NCI-H1436 (cell line): ENCODE measurements at regions not wholly inside any gene's neighbourhood (a gene's known extent, or its start where the extent isn't known, plus 50 kb on each side); places are given as distances from the start of the nearest gene placed in this dataset.
"Not testable (repeated sequence)": the region's sequence is repeated elsewhere in the genome, so short reads cannot be mapped to it uniquely, and the experiment has no call there.

Experiments
- DNase-seq: peaks from one replicate; lab custom pipeline; 2025; lab: John Stamatoyannopoulos, UW

- no peak for DNase-seq
These were observed 391.4 kb downstream of the TNS3 start for GRCh38 chr7:47190462-47190861.

- DNase-seq, result no peak
These were observed 393.1 kb downstream of the TNS3 start for GRCh38 chr7:47188653-47189315.

- DNase-seq, result no peak
These were observed 393.8 kb downstream of the TNS3 start for GRCh38 chr7:47188136-47188535.

- no peak for DNase-seq
These were observed 395.6 kb downstream of the TNS3 start for GRCh38 chr7:47186316-47186715.

GRCh38 chr7:47185839-47186238, 396.1 kb downstream of the TNS3 start:
- no peak for DNase-seq

- no peak for DNase-seq
These were observed 396.7 kb downstream of the TNS3 start for GRCh38 chr7:47185170-47185569.

GRCh38 chr7:47183862-47184590, 397.9 kb downstream of the TNS3 start:
- no peak for DNase-seq

- no peak for DNase-seq
These were observed 400.1 kb downstream of the TNS3 start for GRCh38 chr7:47181746-47182361.

GRCh38 chr7:47180516-47180826, 401.4 kb downstream of the TNS3 start:
- DNase-seq, result no peak

- no peak for DNase-seq
These were observed 401.9 kb downstream of the TNS3 start for GRCh38 chr7:47179812-47180515.

- DNase-seq, result not testable (repeated sequence)
These were observed 409.0 kb downstream of the TNS3 start for GRCh38 chr7:47172602-47173539.

GRCh38 chr7:47170516-47170915, 411.4 kb downstream of the TNS3 start:
- no peak for DNase-seq

GRCh38 chr7:47154791-47155190, 427.1 kb downstream of the TNS3 start:
- DNase-seq, result no peak

- no peak for DNase-seq
These were observed 428.3 kb downstream of the TNS3 start for GRCh38 chr7:47153576-47153975.

GRCh38 chr7:47153058-47153457, 428.9 kb downstream of the TNS3 start:
- no peak for DNase-seq

GRCh38 chr7:47152307-47152706, 429.6 kb downstream of the TNS3 start:
- DNase-seq, result no peak

GRCh38 chr7:47150497-47151260, 431.2 kb downstream of the TNS3 start:
- no peak for DNase-seq

GRCh38 chr7:47149971-47150370, 431.9 kb downstream of the TNS3 start:
- no peak for DNase-seq

- no peak for DNase-seq
These were observed 432.6 kb downstream of the TNS3 start for GRCh38 chr7:47149208-47149839.

GRCh38 chr7:47148536-47149207, 433.2 kb downstream of the TNS3 start:
- no peak for DNase-seq
